HG02571 (cell line): ENCODE measurements at regions not wholly inside any gene's neighbourhood (a gene's known extent, or its start where the extent isn't known, plus 50 kb on each side); places are given as distances from the start of the nearest gene placed in this dataset.
"Not testable (repeated sequence)": the region's sequence is repeated elsewhere in the genome, so short reads cannot be mapped to it uniquely, and the experiment has no call there.

Experiments
- ATAC-seq: cut with Tn5 transposase; IDR thresholded peaks from one replicate; pipeline ENCODE4 v1.9.1; 2021; ENCODE audit warnings: mild to moderate bottlenecking, moderate library complexity; ENCODE audit not compliant: unreplicated experiment

GRCh38 chr7:114364151-114364550 is 50.5 kb upstream of the FOXP2 start:
- ATAC-seq = no peak

- ATAC-seq = no peak
Measured at GRCh38 chr7:114363292-114363691, 51.3 kb upstream of the FOXP2 start.

- no peak for ATAC-seq
Measured at GRCh38 chr7:114358911-114359310, 55.7 kb upstream of the FOXP2 start.

GRCh38 chr7:114356133-114356532 is 58.5 kb upstream of the FOXP2 start:
- ATAC-seq = no peak

DNA sequence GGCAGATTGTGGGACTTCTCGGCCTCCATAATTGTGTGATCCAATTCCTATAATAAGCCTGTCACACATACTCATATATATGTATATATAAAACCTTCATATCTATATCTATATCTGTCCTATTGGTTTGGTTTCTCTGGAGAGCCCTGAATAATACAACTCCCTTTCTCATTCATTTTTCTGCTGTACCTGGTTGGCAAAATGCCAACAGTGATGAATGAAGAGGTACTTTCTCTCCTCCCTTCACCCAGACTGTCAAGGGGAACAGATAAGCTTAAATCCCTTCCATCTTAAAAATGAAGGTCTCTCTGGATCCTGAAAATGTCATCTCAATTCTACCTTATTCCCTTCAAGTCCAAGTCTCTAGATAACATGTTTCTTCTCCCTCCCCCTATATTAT is 60.3 kb upstream of the FOXP2 start:
- no peak for ATAC-seq

- no peak for ATAC-seq
Measured at GRCh38 chr7:114345494-114345893, 69.1 kb upstream of the FOXP2 start.

DNA sequence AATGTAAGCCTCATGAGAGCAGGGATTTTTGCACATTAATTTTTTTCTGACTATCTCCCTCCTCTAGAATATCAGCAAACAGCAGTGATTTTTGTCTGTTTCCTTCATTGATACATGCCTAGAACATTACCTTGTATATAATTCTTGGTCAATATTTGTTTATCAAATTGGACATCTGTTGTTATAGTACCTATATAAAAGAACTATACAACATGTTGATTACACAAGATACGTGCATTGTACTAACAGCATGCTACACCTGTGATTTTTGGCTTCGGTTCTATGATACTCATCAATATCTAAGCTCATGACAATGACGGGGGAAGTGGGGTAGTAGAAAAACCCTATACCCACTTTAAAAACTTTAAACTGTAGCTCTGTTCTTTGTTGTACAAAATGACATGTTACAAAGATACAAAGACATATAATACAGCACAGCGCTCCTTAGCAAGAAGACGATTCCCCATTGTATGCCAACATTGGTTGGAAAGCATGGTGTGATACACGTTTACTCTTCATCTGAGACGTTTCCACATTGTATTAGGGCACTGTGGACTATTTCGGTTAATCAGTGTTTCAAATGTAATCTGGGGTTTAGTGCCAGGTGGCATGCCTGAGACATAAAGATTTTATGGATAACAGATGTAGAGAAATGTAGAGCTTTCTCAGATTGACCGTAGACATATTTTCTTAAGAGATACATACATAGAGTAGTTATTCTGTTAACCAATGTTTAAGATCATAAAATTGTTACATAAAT is 70.5 kb upstream of the FOXP2 start:
- ATAC-seq = no peak

- no peak for ATAC-seq
Measured at GRCh38 chr7:114342431-114343179, 72.0 kb upstream of the FOXP2 start.

DNA sequence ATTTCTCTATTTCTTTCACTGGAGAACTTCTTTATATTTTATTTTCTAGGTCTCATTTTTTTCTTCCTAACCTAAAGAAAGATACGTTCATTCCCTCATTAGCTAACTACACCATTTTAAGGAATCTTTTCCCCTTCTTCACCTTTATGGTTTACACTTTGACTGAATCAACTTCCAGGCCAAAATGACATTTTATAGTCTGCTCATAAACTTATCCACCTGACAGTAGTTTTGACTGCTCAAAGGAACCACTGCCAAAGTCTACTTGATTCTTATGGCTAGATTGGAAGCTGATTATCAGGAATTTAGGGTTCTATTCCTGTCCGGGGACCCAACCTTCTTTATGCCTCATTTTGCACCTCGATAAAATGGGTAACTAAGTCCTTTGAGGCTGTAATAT is 73.0 kb upstream of the FOXP2 start:
- ATAC-seq = no peak

DNA sequence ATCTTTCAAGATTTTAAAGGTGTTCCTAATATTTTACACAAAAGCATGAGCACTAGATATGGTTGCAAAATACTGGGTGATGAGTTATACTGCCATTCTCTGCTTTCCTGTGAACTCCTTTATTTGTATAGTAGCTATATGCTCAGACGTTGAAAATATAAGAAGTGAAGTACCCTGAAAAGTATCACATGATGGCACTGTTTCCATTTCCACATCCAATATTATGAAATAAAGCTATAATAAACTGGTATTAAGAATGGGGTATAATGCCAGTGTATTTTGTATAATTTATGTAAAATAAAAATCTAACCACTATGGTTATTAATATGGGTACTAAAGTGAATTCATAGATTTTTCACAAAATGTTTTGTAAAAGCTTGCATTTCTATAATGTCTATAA is 79.6 kb upstream of the FOXP2 start:
- ATAC-seq = no peak

GRCh38 chr7:114329458-114329857 is 85.2 kb upstream of the FOXP2 start:
- ATAC-seq = not testable (repeated sequence)

DNA sequence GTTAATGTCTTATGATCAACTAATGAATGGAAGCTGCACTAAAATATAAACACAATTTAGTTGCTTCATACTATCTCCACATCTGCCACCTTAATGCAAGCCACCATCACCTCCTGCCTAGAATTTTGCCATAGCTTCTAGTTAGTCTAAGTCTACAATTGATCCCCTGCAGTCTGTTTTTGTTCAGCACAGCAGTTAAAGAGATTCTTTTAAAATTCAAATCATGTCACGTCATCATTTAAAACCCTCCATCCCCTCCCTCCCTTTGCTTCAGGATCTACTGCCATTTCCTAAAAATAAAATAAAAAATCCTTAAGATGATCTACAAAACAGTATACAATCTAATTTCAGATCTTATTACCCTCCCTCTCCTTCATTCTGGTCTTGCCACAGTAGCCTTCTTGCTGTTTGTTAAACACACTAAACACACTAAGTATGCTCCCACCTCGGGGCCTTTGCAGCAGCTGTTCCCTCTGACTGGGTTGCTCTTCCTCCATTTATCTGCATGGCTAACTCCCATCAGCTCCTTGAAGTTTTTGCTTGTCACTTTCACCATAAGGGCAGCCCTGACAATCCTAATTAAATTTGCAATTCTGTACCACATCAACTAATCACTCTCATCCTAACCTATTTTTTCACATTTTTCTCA is 97.0 kb upstream of the FOXP2 start:
- no peak for ATAC-seq

GRCh38 chr7:114312649-114313048 is 102.0 kb upstream of the FOXP2 start:
- no peak for ATAC-seq

DNA sequence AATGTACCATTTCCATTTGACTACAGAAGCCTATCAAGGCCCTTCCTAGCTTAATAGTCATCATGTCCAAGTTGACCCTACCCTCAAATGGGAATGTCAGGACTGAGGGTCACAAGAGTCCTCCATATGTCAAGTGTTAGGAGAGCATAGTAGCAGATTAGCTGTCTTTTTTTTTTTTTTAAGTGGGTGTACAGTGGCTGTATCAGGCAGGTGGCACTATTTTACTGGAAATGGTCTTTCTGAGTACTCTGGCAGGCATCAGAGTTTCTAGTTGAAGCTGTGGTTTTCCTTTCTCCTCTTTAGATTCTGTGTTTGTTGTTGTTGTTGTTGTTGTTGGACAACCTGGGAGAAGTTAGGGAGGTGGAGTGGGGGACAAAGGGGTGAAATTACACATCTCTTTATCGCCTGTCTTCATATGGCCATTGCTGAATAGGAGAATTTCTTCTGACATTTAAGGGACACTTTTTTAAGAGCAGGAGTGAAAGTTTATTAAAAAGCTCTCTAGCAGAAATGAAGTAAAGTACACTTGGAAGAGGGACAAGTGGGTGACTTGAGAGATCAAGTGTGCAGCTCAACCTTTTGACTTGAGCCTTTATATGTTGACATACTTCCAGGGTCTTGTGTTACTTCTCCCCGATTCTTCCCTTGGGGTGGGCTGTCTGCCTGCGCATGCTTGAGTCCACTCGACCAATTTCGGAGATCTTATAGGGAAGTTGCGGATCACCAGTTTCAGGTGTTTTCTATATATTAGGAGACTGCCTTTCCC is 104.1 kb upstream of the FOXP2 start:
- ATAC-seq = no peak

DNA sequence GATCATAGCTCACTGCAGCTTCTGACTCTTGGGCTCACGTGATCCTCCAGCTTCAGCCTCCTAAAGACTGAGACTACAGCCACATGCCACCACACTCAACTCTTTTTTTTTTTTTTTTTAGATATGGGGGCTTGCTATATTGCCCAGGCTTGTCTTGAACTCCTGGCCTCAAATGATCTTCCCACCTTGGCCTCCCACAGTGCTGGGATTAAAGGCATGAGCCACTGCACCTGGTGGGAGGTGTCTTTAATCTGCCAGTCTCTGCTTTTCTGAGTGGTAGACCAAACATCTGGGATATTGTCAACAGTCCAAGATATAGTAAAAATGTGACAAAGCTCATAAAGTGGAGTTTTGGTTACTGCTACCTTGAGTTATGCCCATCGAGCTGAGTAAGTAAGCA is 104.9 kb upstream of the FOXP2 start:
- no peak for ATAC-seq

DNA sequence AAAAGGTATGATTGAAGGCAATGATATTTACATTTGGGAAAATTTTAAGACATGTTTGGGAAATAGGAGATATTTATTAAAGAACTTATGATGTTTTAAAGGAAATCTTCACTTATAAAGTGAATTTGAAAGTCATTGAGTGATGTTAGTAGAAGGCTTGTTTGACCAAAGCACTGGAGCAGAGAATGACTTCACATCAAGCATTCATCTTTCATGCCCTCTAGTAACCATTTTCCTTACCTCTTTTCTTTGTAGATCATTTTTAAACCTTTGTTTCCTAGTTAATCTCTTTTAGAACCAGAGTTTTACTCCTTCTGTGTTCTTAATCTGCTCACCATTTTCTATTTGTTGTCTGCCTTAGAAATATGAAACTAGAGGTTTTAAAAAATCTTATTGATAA is 111.3 kb upstream of the FOXP2 start:
- ATAC-seq = no peak

- ATAC-seq = no peak
Measured at GRCh38 chr7:114302858-114303257, 111.8 kb upstream of the FOXP2 start.

- no peak for ATAC-seq
Measured at GRCh38 chr7:114298011-114298410, 116.6 kb upstream of the FOXP2 start.

DNA sequence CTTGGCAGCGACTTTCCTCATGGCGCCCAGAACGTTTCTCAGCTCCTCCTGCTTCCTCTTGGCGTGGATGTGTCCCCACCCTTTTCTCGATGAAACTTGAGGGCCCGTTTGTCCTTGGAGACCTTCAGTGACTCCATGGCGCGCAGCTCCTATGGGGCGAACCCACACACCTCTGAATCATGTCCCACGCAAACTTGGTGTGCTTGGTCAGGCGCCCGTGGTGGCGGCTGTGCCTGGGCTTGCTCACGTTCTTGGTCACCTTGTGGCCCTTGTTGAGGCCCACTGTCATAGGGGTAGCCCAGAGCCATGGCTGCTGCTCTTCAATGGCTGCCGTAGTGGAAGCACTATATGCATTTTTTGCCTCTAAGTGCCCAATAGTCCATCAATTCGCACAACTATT is 117.5 kb upstream of the FOXP2 start:
- no peak for ATAC-seq

DNA sequence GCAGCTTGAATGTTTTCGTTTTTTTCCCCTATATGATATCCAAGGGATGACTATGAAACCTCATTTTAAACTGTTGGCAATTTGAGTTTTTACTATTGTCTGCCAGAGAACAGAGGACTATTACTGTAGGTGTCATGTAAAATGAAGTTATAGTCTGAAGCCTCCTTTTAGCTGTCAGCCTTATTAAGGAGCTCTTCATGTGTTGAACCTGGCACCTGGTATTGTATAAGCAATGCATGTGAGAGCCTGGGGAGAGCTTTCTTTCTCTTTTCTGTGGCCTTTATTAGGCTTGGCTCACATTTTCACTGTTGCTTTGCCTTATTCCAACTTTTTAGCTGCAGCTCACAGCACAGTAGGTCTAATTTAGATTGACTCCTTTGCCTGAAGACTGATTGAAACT is 119.1 kb upstream of the FOXP2 start:
- no peak for ATAC-seq

DNA sequence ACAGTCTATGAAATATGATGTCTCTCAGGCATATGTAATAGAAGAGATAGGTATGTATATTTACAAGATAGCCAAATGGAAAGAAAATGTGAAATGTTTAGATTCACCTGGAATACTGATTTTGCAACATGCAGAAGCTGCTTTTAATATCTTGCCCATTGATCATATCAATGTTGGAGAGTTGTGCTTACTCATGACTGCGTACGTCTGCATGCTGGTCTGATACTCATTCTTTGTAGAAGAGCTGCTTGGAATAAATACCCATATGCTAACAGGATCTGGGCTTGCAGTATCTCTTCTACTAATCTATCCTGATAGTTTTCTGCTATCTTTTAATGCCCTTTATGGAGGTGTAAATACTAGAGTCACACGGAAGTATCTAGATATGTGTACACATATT is 120.6 kb upstream of the FOXP2 start:
- ATAC-seq = no peak
